SK-N-SH treated with all-trans-retinoic acid at 6 μM for 48 hours (cell line): ENCODE measurements at regions not wholly inside any gene's neighbourhood (a gene's known extent, or its start where the extent isn't known, plus 50 kb on each side); places are given as distances from the start of the nearest gene placed in this dataset.

ENCODE experiments used
- ARNTL ChIP-seq: fragments of 450-650 bp; formaldehyde crosslinking; IDR thresholded peaks from 2 replicates; pipeline ENCODE4 v1.5.0; 2020; ENCODE audit warnings: low read depth, mild to moderate bottlenecking, moderate library complexity, borderline replicate concordance
- CREB5 ChIP-seq: fragments of 250-450 bp; sonication (Bioruptor Pico); IDR thresholded peaks from 2 replicates; pipeline ENCODE4 v1.5.1; 2020; ENCODE audit warnings: low read depth, mild to moderate bottlenecking, moderate library complexity
- RARB ChIP-seq: fragments of 250-450 bp; sonication (Bioruptor Pico); IDR thresholded peaks from 2 replicates; pipeline ENCODE4 v1.8.0; 2021; ENCODE audit warnings: mild to moderate bottlenecking, moderate library complexity
- ZFP30 ChIP-seq: fragments of 450-650 bp; formaldehyde crosslinking; IDR thresholded peaks from 2 replicates; pipeline ENCODE4 v1.5.0; 2022; ENCODE audit warnings: mild to moderate bottlenecking, moderate library complexity
- ZNF70 ChIP-seq: fragments of 450-650 bp; formaldehyde crosslinking; IDR thresholded peaks from 2 replicates; pipeline ENCODE4 v1.5.0; 2020; ENCODE audit warnings: mild to moderate bottlenecking, moderate library complexity

DNA sequence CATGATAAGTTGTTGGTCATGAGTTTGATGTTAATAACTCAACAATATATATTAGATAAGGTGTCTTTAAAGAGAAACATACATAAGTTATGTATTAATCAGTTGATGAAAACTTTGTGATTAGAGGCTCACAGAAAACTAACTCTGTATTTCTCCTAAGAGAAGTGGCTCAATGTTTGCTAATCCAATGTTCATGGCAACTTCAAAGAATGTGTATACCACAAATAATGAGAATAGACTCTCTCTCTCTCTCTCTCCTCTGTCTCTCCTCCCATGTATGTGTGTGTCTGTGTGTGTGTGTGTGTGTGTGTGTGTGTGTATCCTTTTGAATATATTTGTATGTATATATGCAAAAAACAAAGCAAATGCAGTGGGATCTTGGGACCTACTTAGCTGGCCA is 1304.9 kb downstream of the MRPL39 start:
- TF ChIP-seq CREB5, result no peak
- TF ChIP-seq ZFP30, result no peak
- no peak for TF ChIP-seq ZNF70
- no peak for TF ChIP-seq ARNTL (CRISPR knock-in tag)
- TF ChIP-seq RARB (CRISPR knock-in tag), result no peak
